ENCODE measurements at regions not wholly inside any gene's neighbourhood (a gene's known extent, or its start where the extent isn't known, plus 50 kb on each side); places are given as distances from the start of the nearest gene placed in this dataset.

DNA sequence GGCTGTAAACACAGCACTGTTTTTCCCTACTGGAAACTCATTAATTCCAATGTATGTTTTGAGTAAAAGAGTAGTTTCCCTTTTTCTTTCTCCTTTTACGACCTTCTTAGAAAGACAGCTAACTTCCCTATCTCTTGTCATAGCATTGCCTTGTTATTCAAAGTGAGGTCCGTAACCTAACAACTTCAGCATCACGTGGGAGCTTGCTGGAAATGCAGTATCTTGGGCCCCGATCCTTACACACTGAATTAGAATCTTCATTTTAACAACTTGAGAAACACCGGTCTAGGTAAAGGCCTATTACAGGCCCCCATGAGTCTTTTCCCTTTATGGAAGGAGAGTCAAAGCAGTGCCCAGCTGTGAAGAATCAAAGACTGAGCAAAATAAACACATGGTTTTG, 230.7 kb upstream of the PRKD1 start:
- TF ChIP-seq, protein P1, sequence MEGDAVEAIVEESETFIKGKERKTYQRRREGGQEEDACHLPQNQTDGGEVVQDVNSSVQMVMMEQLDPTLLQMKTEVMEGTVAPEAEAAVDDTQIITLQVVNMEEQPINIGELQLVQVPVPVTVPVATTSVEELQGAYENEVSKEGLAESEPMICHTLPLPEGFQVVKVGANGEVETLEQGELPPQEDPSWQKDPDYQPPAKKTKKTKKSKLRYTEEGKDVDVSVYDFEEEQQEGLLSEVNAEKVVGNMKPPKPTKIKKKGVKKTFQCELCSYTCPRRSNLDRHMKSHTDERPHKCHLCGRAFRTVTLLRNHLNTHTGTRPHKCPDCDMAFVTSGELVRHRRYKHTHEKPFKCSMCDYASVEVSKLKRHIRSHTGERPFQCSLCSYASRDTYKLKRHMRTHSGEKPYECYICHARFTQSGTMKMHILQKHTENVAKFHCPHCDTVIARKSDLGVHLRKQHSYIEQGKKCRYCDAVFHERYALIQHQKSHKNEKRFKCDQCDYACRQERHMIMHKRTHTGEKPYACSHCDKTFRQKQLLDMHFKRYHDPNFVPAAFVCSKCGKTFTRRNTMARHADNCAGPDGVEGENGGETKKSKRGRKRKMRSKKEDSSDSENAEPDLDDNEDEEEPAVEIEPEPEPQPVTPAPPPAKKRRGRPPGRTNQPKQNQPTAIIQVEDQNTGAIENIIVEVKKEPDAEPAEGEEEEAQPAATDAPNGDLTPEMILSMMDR (IDR thresholded peaks at IDR 0.05), result no peak
- no peak for TF ChIP-seq POLR2A (IDR thresholded peaks at IDR 0.05)

Data from lower leg skin (tissue), 3 donors.